ENCODE measurements at regions not wholly inside any gene's neighbourhood (a gene's known extent, or its start where the extent isn't known, plus 50 kb on each side); places are given as distances from the start of the nearest gene placed in this dataset.

DNA sequence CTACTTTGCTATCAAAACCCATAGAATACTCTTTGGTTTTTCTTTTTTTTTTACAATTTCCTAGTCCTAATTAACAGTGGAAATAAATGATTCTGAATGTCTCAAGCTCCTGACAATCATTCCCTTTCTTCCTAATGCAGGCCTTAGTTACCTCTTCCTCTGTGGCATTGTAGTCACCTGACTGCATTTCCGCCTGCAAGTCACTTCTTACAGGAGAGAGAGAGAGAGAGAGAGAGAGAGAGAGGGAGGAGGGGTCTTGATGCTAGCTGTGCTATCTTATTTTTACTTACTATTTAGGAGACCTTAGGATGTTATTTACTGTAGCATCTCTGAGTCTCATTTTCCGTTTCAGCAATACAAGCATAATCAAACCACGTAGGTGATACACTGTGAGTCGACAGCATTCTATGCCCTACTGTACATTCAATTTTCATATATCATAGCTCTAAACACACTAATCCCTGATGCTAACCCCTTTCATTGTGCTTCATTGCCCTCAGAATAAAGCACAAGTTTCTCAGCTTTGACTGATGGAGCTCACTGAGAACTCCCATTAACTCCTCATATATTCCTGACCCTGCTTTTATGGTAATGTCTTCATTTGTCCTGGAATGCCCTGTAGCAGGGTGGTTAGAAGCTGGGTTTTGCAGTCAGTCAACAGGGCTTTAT lies 1237.3 kb downstream of the XPNPEP1 start:
- Mint-ChIP-seq H3K4me1 (no peaks in the 10 kb centered on the region), H3K27me3 (no peaks in the 10 kb centered on the region), H3K9me3 (ENCODE audit: insufficient read depth) (peaks cover 4% of the 10 kb centered on the region), H3K4me3 (no peak overlapping the region), H3K27ac (no peak overlapping the region)
- Histone ChIP-seq H3K4me1 (ENCODE audit: control insufficient read depth in 2 of 2, insufficient read depth in 2 of 2, low read length in 2 of 2) (no peaks in the 10 kb centered on the region), H3K4me3 (ENCODE audit: control extremely low read depth in 1 of 5, extremely low read depth in 1 of 5, insufficient read depth in 1 of 5, low read depth in 2 of 5, low read length in 4 of 5) (no peak overlapping the region), H3K27ac (ENCODE audit: low read length in 2 of 2) (no peak overlapping the region), H3K79me2 (ENCODE audit: control insufficient read depth, insufficient read depth, low read length) (no peaks in the 10 kb centered on the region), H3K36me3 (replicated peaks in 1 of 2; ENCODE audit: control extremely low read depth in 1 of 2, control insufficient read depth in 1 of 2, extremely low read depth in 1 of 2, insufficient read depth in 2 of 2, low read length in 1 of 2) (no peaks in the 10 kb centered on the region), H2AFZ (ENCODE audit: insufficient read depth, low read depth, low read length, poor library complexity, severe bottlenecking) (no peak overlapping the region), H3K9ac (ENCODE audit: low read length) (no peak overlapping the region), H3K27me3 (replicated peaks in 1 of 4; ENCODE audit: control extremely low read depth in 1 of 4, control insufficient read depth in 3 of 4, insufficient read depth in 4 of 4, low read length in 3 of 4) (no peaks in the 10 kb centered on the region), H3K4me2 (replicated peaks; ENCODE audit: low read depth, low read length, poor library complexity, severe bottlenecking) (no peak overlapping the region), H4K20me1 (ENCODE audit: control insufficient read depth, insufficient read depth, low read length, poor library complexity, severe bottlenecking) (no peaks in the 10 kb centered on the region), H3K9me3 (ENCODE audit: control extremely low read depth in 1 of 3, control insufficient read depth in 2 of 3, insufficient read depth in 1 of 3, low read length in 2 of 3) (peaks cover 0 to 3% (median 0%) of the 10 kb centered on the region in 3 donors)
- intact Hi-C loops (cut with micrococcal nuclease) = no loop called here
- ChIA-PET POLR2A (no interaction called here), CTCF (interaction anchor here (1.1 kb wide), 1 partner anchor 61 kb away, joined by 3 read pairs; no protein-coding TSS in a partner anchor)
- DNase-seq = no peak
- WGBS (ENCODE audit: insufficient coverage) = 97% methylated on average over 3 of the region's 4 CpGs
- no peak for TF ChIP-seq CTCF (IDR thresholded peaks at IDR 0.05)
- TF ChIP-seq EZH2 (IDR thresholded peaks at IDR 0.05; ENCODE audit: borderline replicate concordance, insufficient read depth, low read depth, low read length, poor library complexity, severe bottlenecking) = no peak
- no peak for ATAC-seq (ENCODE audit: low read depth)

DNA sequence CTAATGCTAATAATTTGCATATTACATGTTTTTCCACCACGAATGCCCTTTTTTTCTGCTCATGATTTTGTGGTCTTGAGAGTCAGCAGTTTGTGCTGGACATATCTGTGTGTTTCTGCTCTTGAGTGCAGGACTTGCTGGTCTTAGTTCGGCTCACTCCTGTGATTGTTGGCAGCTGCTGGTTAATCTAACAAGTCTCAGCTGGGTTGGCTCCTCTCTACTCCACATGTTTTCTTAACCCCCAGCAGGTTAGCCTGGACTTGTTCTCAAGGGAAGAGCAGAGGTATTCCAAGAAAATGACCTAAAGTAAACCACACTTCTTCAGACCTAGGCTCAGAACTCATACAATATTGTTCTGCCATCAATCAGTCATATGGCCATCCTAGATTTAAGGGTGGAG lies 1238.9 kb downstream of the XPNPEP1 start:
- H3K36me3 ChIP-seq (replicated peaks in 1 of 2; ENCODE audit: control extremely low read depth in 1 of 2, control insufficient read depth in 1 of 2, extremely low read depth in 1 of 2, insufficient read depth in 2 of 2, low read length in 1 of 2) = no peaks in the 10 kb centered on the region
- H4K20me1 ChIP-seq (ENCODE audit: control insufficient read depth, insufficient read depth, low read length, poor library complexity, severe bottlenecking) = no peaks in the 10 kb centered on the region
- POLR2A ChIA-PET = no interaction called here
- ATAC-seq (ENCODE audit: low read depth) (no peak), DNase-seq (no peak)
- H3K9ac ChIP-seq (ENCODE audit: low read length) = no peak overlapping the region
- Mint-ChIP-seq H3K27ac (no peak overlapping the region), H3K9me3 (ENCODE audit: insufficient read depth) (peaks cover 4% of the 10 kb centered on the region), H3K4me3 (no peak overlapping the region), H3K27me3 (no peaks in the 10 kb centered on the region), H3K4me1 (no peaks in the 10 kb centered on the region)
- no peaks in the 10 kb centered on the region for H3K4me1 ChIP-seq (ENCODE audit: control insufficient read depth in 2 of 2, insufficient read depth in 2 of 2, low read length in 2 of 2)
- intact Hi-C loops (cut with micrococcal nuclease) = no loop called here
- H3K9me3 ChIP-seq (ENCODE audit: control extremely low read depth in 1 of 3, control insufficient read depth in 2 of 3, insufficient read depth in 1 of 3, low read length in 2 of 3) = peaks cover 0 to 3% (median 0%) of the 10 kb centered on the region in 3 donors
- H2AFZ ChIP-seq (ENCODE audit: insufficient read depth, low read depth, low read length, poor library complexity, severe bottlenecking) = no peak overlapping the region
- H3K27me3 ChIP-seq (replicated peaks in 1 of 4; ENCODE audit: control extremely low read depth in 1 of 4, control insufficient read depth in 3 of 4, insufficient read depth in 4 of 4, low read length in 3 of 4) = no peaks in the 10 kb centered on the region
- CTCF ChIA-PET = no interaction called here
- TF ChIP-seq CTCF (IDR thresholded peaks at IDR 0.05) (no peak), EZH2 (IDR thresholded peaks at IDR 0.05; ENCODE audit: borderline replicate concordance, insufficient read depth, low read depth, low read length, poor library complexity, severe bottlenecking) (no peak)
- no peak overlapping the region for H3K4me3 ChIP-seq (ENCODE audit: control extremely low read depth in 1 of 5, extremely low read depth in 1 of 5, insufficient read depth in 1 of 5, low read depth in 2 of 5, low read length in 4 of 5)
- no peaks in the 10 kb centered on the region for H3K79me2 ChIP-seq (ENCODE audit: control insufficient read depth, insufficient read depth, low read length)
- H3K27ac ChIP-seq (ENCODE audit: low read length in 2 of 2) = no peak overlapping the region
- no CpG with 5 or more reads among the region's 2 CpGs for WGBS (ENCODE audit: insufficient coverage)
- H3K4me2 ChIP-seq (replicated peaks; ENCODE audit: low read depth, low read length, poor library complexity, severe bottlenecking) = no peak overlapping the region

Data from B cell (primary cell).